OCI-LY3 (cell line): ENCODE measurements at regions not wholly inside any gene's neighbourhood (a gene's known extent, or its start where the extent isn't known, plus 50 kb on each side); places are given as distances from the start of the nearest gene placed in this dataset.

Experiments
- H2AFZ ChIP-seq: fragments of 200-600, 300-600 bp; shearing (Covaris generic); 2 replicates; pipeline ENCODE4 v1.6.0; 2014; ENCODE audit warnings: antibody characterized with exemption, low read depth, low read length
- H3K27ac ChIP-seq: fragments of 200-600, 300-600 bp; sonication (generic); 2 replicates; pipeline ENCODE4 v1.5.1; 2014; ENCODE audit warnings: mild to moderate bottlenecking, low read length, moderate library complexity, mixed read lengths
- H3K27me3 ChIP-seq: fragments of 200-600, 300-600 bp; sonication (generic); 2 replicates; pipeline ENCODE4 v1.6.1; 2014; ENCODE audit warnings: low read depth, low read length, mixed read lengths
- H3K36me3 ChIP-seq: fragments of 200-600, 300-600 bp; sonication (generic); replicated peaks from 2 replicates; pipeline ENCODE3; 2014; ENCODE audit warnings: low read depth, low read length, mixed read lengths
- H3K4me1 ChIP-seq: fragments of 300-600, 200-600 bp; sonication (generic); 2 replicates; pipeline ENCODE4 v1.6.1; 2014; ENCODE audit warnings: low read length, mixed read lengths
- H3K4me2 ChIP-seq: fragments of 200-600, 300-600 bp; sonication (generic); 2 replicates; pipeline ENCODE4 v1.6.1; 2014; ENCODE audit warnings: low read length, mixed read lengths
- H3K4me3 ChIP-seq: fragments of 300-600, 200-600 bp; sonication (generic); 2 replicates; pipeline ENCODE4 v1.5.1; 2014; ENCODE audit warnings: antibody characterized with exemption, mild to moderate bottlenecking, low read length, moderate library complexity
- H3K79me2 ChIP-seq: fragments of 300-600, 200-600 bp; shearing (Covaris generic); 2 replicates; pipeline ENCODE4 v1.6.1; 2014; ENCODE audit warnings: mild to moderate bottlenecking, low read length, mixed read lengths
- H3K9ac ChIP-seq: fragments of 300-600, 200-600 bp; shearing (Covaris generic); 2 replicates; pipeline ENCODE4 v1.6.0; 2014; ENCODE audit warnings: mild to moderate bottlenecking, low read length, moderate library complexity
- H3K9me3 ChIP-seq: fragments of 200-600, 300-600 bp; shearing (Covaris generic); 2 replicates; pipeline ENCODE4 v1.6.1; 2014; ENCODE audit warnings: low read length, mixed read lengths; ENCODE audit not compliant: insufficient read depth
- H4K20me1 ChIP-seq: fragments of 200-600, 300-600 bp; sonication (generic); 2 replicates; pipeline ENCODE4 v1.6.1; 2016; ENCODE audit warnings: low read length, mixed read lengths; ENCODE audit not compliant: insufficient read depth
- CTCF ChIP-seq: fragments of 200-600, 300-600 bp; sonication (generic); IDR thresholded peaks from 2 replicates; pipeline ENCODE4 v1.5.1; 2014; ENCODE audit warnings: antibody characterized with exemption, low read length, low read depth
- EZH2phosphoT487 ChIP-seq: fragments of 200-600 bp; shearing (Covaris generic); IDR thresholded peaks from 2 replicates; pipeline ENCODE4 v1.6.1; 2018; ENCODE audit warnings: antibody characterized with exemption, mixed run types, low read depth

GRCh38 chr5:167593329-167594060, 698.0 kb upstream of the WWC1 start:
- H3K9ac ChIP-seq, result no peak overlapping the region
- no peaks in the 10 kb centered on the region for H4K20me1 ChIP-seq
- H3K4me2 ChIP-seq, result no peak overlapping the region
- H3K79me2 ChIP-seq, result no peaks in the 10 kb centered on the region
- no peaks in the 10 kb centered on the region for H3K9me3 ChIP-seq
- TF ChIP-seq EZH2phosphoT487, result no peak
- TF ChIP-seq CTCF, result no peak
- H3K36me3 ChIP-seq, result no peaks in the 10 kb centered on the region
- no peak overlapping the region for H3K4me3 ChIP-seq
- no peaks in the 10 kb centered on the region for H3K4me1 ChIP-seq
- no peak overlapping the region for H2AFZ ChIP-seq
- no peaks in the 10 kb centered on the region for H3K27me3 ChIP-seq
- H3K27ac ChIP-seq, result no peak overlapping the region

GRCh38 chr5:167594061-167594435, 697.4 kb upstream of the WWC1 start:
- no peak overlapping the region for H3K27ac ChIP-seq
- no peak overlapping the region for H3K4me2 ChIP-seq
- TF ChIP-seq EZH2phosphoT487, result no peak
- no peak for TF ChIP-seq CTCF
- no peak overlapping the region for H3K4me3 ChIP-seq
- no peak overlapping the region for H3K9ac ChIP-seq
- no peaks in the 10 kb centered on the region for H3K36me3 ChIP-seq
- no peaks in the 10 kb centered on the region for H4K20me1 ChIP-seq
- H3K79me2 ChIP-seq, result no peaks in the 10 kb centered on the region
- H3K9me3 ChIP-seq, result no peaks in the 10 kb centered on the region
- no peaks in the 10 kb centered on the region for H3K27me3 ChIP-seq
- no peaks in the 10 kb centered on the region for H3K4me1 ChIP-seq
- no peak overlapping the region for H2AFZ ChIP-seq

- H3K4me3 ChIP-seq, result no peak overlapping the region
- no peaks in the 10 kb centered on the region for H3K79me2 ChIP-seq
- no peaks in the 10 kb centered on the region for H4K20me1 ChIP-seq
- no peak overlapping the region for H3K27ac ChIP-seq
- H3K9ac ChIP-seq, result no peak overlapping the region
- no peaks in the 10 kb centered on the region for H3K4me1 ChIP-seq
- no peaks in the 10 kb centered on the region for H3K27me3 ChIP-seq
- no peak for TF ChIP-seq CTCF
- no peak for TF ChIP-seq EZH2phosphoT487
- no peaks in the 10 kb centered on the region for H3K36me3 ChIP-seq
- H3K9me3 ChIP-seq, result no peaks in the 10 kb centered on the region
- H2AFZ ChIP-seq, result no peak overlapping the region
- H3K4me2 ChIP-seq, result no peak overlapping the region
Observed at GRCh38 chr5:167594750-167595149, 696.7 kb upstream of the WWC1 start.

GRCh38 chr5:167595196-167595595, 696.2 kb upstream of the WWC1 start:
- no peaks in the 10 kb centered on the region for H3K27me3 ChIP-seq

More at GRCh38 chr5:167595196-167595595, 696.2 kb upstream of the WWC1 start:
- no peaks in the 10 kb centered on the region for H4K20me1 ChIP-seq
- no peak overlapping the region for H3K4me2 ChIP-seq
- no peak overlapping the region for H3K4me3 ChIP-seq
- H3K4me1 ChIP-seq, result no peaks in the 10 kb centered on the region
- H3K9ac ChIP-seq, result no peak overlapping the region
- H3K9me3 ChIP-seq, result no peaks in the 10 kb centered on the region
- H3K79me2 ChIP-seq, result no peaks in the 10 kb centered on the region
- H3K27ac ChIP-seq, result no peak overlapping the region
- no peak overlapping the region for H2AFZ ChIP-seq
- no peaks in the 10 kb centered on the region for H3K36me3 ChIP-seq
- TF ChIP-seq CTCF, result no peak
- TF ChIP-seq EZH2phosphoT487, result no peak
